ENCODE measurements at regions not wholly inside any gene's neighbourhood (a gene's known extent, or its start where the extent isn't known, plus 50 kb on each side); places are given as distances from the start of the nearest gene placed in this dataset.
"Not testable (repeated sequence)": the region's sequence is repeated elsewhere in the genome, so short reads cannot be mapped to it uniquely, and the experiment has no call there.

- Mint-ChIP-seq H3K9me3 (ENCODE audit: unreplicated experiment) (peaks cover 7% of the 10 kb centered on the region), H3K27ac (ENCODE audit: unreplicated experiment) (no peak overlapping the region)
- H2AFZ ChIP-seq (ENCODE audit: low read depth, low read length), result no peak overlapping the region
Observed at GRCh38 chr5:90325093-90325492, 84.5 kb downstream of the CETN3 start.

GRCh38 chr5:90320348-90320747 lies 89.2 kb downstream of the CETN3 start:
- not testable (repeated sequence) for H3K4me3 ChIP-seq (ENCODE audit: insufficient read depth, low read depth, low read length)

More at GRCh38 chr5:90325093-90325492, 84.5 kb downstream of the CETN3 start:
- Histone ChIP-seq H3K27ac (ENCODE audit: low read depth, low read length) (no peak overlapping the region), H3K4me3 (ENCODE audit: insufficient read depth, low read depth, low read length) (no peak overlapping the region), H3K4me1 (ENCODE audit: insufficient read depth, low read length) (no peaks in the 10 kb centered on the region), H3K9me3 (ENCODE audit: insufficient read depth, low read depth, low read length) (no peaks in the 10 kb centered on the region), H3K79me2 (ENCODE audit: insufficient read depth, low read length) (no peaks in the 10 kb centered on the region), H3K9ac (ENCODE audit: low read length) (no peak overlapping the region), H3K4me2 (ENCODE audit: low read length) (no peak overlapping the region), H3K36me3 (ENCODE audit: insufficient read depth, low read length) (no peaks in the 10 kb centered on the region), H3K27me3 (ENCODE audit: insufficient read depth, low read length) (no peaks in the 10 kb centered on the region), H4K20me1 (ENCODE audit: insufficient read depth, low read length) (no peaks in the 10 kb centered on the region)
- FAIRE-seq (no peak), DNase-seq (ENCODE audit: low read depth) (no peak)
- no peaks in the 10 kb centered on the region for H3K4me1 Mint-ChIP-seq (ENCODE audit: low read depth, unreplicated experiment)
- no peaks in the 10 kb centered on the region for H3K36me3 Mint-ChIP-seq (ENCODE audit: low read depth, unreplicated experiment)
- TF ChIP-seq CTCF (IDR thresholded peaks at IDR 0.05; ENCODE audit: insufficient read depth, low read depth, low read length) (no peak), EZH2 (IDR thresholded peaks at IDR 0.05; ENCODE audit: insufficient read depth, low read length) (no peak)
- no peaks in the 10 kb centered on the region for H3K27me3 Mint-ChIP-seq (ENCODE audit: low read depth, unreplicated experiment)
- H3K4me3 Mint-ChIP-seq (ENCODE audit: unreplicated experiment), result no peak overlapping the region

GRCh38 chr5:90312027-90312426 lies 97.5 kb downstream of the CETN3 start:
- Histone ChIP-seq H4K20me1 (ENCODE audit: insufficient read depth, low read length) (no peaks in the 10 kb centered on the region), H3K36me3 (ENCODE audit: insufficient read depth, low read length) (no peaks in the 10 kb centered on the region), H2AFZ (ENCODE audit: low read depth, low read length) (no peak overlapping the region), H3K79me2 (ENCODE audit: insufficient read depth, low read length) (no peaks in the 10 kb centered on the region), H3K27me3 (ENCODE audit: insufficient read depth, low read length) (no peaks in the 10 kb centered on the region), H3K9ac (ENCODE audit: low read length) (no peak overlapping the region), H3K27ac (ENCODE audit: low read depth, low read length) (no peak overlapping the region), H3K4me3 (ENCODE audit: insufficient read depth, low read depth, low read length) (no peak overlapping the region), H3K4me2 (ENCODE audit: low read length) (no peak overlapping the region), H3K4me1 (ENCODE audit: insufficient read depth, low read length) (no peaks in the 10 kb centered on the region), H3K9me3 (ENCODE audit: insufficient read depth, low read depth, low read length) (no peaks in the 10 kb centered on the region)
- Mint-ChIP-seq H3K4me3 (ENCODE audit: unreplicated experiment) (no peak overlapping the region), H3K9me3 (ENCODE audit: unreplicated experiment) (no peaks in the 10 kb centered on the region), H3K36me3 (ENCODE audit: low read depth, unreplicated experiment) (no peaks in the 10 kb centered on the region), H3K27me3 (ENCODE audit: low read depth, unreplicated experiment) (no peaks in the 10 kb centered on the region), H3K4me1 (ENCODE audit: low read depth, unreplicated experiment) (peaks cover 14% of the 10 kb centered on the region), H3K27ac (ENCODE audit: unreplicated experiment) (no peak overlapping the region)
- no peak for DNase-seq (ENCODE audit: low read depth)
- no peak for FAIRE-seq
- TF ChIP-seq EZH2 (IDR thresholded peaks at IDR 0.05; ENCODE audit: insufficient read depth, low read length) (no peak), CTCF (IDR thresholded peaks at IDR 0.05; ENCODE audit: insufficient read depth, low read depth, low read length) (no peak)

More at GRCh38 chr5:90320348-90320747, 89.2 kb downstream of the CETN3 start:
- not testable (repeated sequence) for H3K4me2 ChIP-seq (ENCODE audit: low read length); H3K9ac ChIP-seq (ENCODE audit: low read length); H3K4me1 Mint-ChIP-seq (ENCODE audit: low read depth, unreplicated experiment); FAIRE-seq; DNase-seq (ENCODE audit: low read depth); H2AFZ ChIP-seq (ENCODE audit: low read depth, low read length); H3K36me3 Mint-ChIP-seq (ENCODE audit: low read depth, unreplicated experiment); H3K27ac Mint-ChIP-seq (ENCODE audit: unreplicated experiment); H3K4me3 Mint-ChIP-seq (ENCODE audit: unreplicated experiment); H3K27ac ChIP-seq (ENCODE audit: low read depth, low read length); H3K36me3 ChIP-seq (ENCODE audit: insufficient read depth, low read length); H3K79me2 ChIP-seq (ENCODE audit: insufficient read depth, low read length); H4K20me1 ChIP-seq (ENCODE audit: insufficient read depth, low read length); H3K4me1 ChIP-seq (ENCODE audit: insufficient read depth, low read length); H3K27me3 ChIP-seq (ENCODE audit: insufficient read depth, low read length); H3K9me3 Mint-ChIP-seq (ENCODE audit: unreplicated experiment); H3K9me3 ChIP-seq (ENCODE audit: insufficient read depth, low read depth, low read length); H3K27me3 Mint-ChIP-seq (ENCODE audit: low read depth, unreplicated experiment)
